Fibroblast of lung (primary cell): ENCODE measurements at regions not wholly inside any gene's neighbourhood (a gene's known extent, or its start where the extent isn't known, plus 50 kb on each side); places are given as distances from the start of the nearest gene placed in this dataset.
A peak's percentile ranks its signal among the peaks of the same experiment; 100 is the strongest.

Experiments used
- DNase-seq, 2 donors: peaks; one replicate each; pipeline versions ENCODE4 v3.0.0 to v3.0.0-alpha.2; 2010; ENCODE audit warnings: low read depth in 2 of 2
- H2AFZ ChIP-seq: 2 replicates; pipeline ENCODE4 v1.5.1; 2012; ENCODE audit warnings: low read length, control low read depth, inconsistent platforms
- H3K27ac ChIP-seq: 2 replicates; pipeline ENCODE4 v1.5.1; 2011; ENCODE audit warnings: low read length, control low read depth; ENCODE audit not compliant: insufficient read depth
- H3K27me3 ChIP-seq: 2 replicates; pipeline ENCODE4 v1.5.1; 2011; ENCODE audit warnings: mild to moderate bottlenecking, low read length; ENCODE audit not compliant: control insufficient read depth, insufficient read depth
- H3K36me3 ChIP-seq: 2 replicates; pipeline ENCODE4 v1.5.1; 2011; ENCODE audit warnings: low read length; ENCODE audit not compliant: control insufficient read depth, insufficient read depth
- H3K4me1 ChIP-seq: 2 replicates; pipeline ENCODE4 v1.5.1; 2011; ENCODE audit warnings: low read length; ENCODE audit not compliant: control insufficient read depth, insufficient read depth; ENCODE audit errors: extremely low read depth
- H3K4me2 ChIP-seq: 2 replicates; pipeline ENCODE4 v1.5.1; 2011; ENCODE audit warnings: low read length, control low read depth; ENCODE audit not compliant: insufficient read depth; ENCODE audit errors: extremely low read depth
- H3K4me3 ChIP-seq, 4 experiments: fragments of 200-600 bp in 1 of 4; sonication (generic) in 1 of 4; replicated peaks in 1 of 4; 2 replicates each; pipeline ENCODE4 v1.5.1; 2011 to 2016; ENCODE audit warnings: low read length in 4 of 4, low read depth in 3 of 4, mild to moderate bottlenecking in 3 of 4, control low read depth in 2 of 4, inconsistent platforms in 1 of 4, mixed read lengths in 1 of 4; ENCODE audit not compliant: insufficient read depth in 1 of 4; ENCODE audit errors: control extremely low read depth in 1 of 4
- H3K79me2 ChIP-seq: 2 replicates; pipeline ENCODE4 v1.5.1; 2012; ENCODE audit warnings: mild to moderate bottlenecking, low read length, inconsistent platforms; ENCODE audit not compliant: control insufficient read depth, insufficient read depth
- H3K9ac ChIP-seq: 2 replicates; pipeline ENCODE4 v1.5.1; 2011; ENCODE audit warnings: mild to moderate bottlenecking, low read length, control low read depth; ENCODE audit not compliant: insufficient read depth
- H3K9me3 ChIP-seq: 2 replicates; pipeline ENCODE4 v1.5.1; 2012; ENCODE audit warnings: low read depth, low read length; ENCODE audit not compliant: control insufficient read depth, insufficient read depth
- H4K20me1 ChIP-seq: 2 replicates; pipeline ENCODE4 v1.5.1; 2011; ENCODE audit warnings: low read length; ENCODE audit not compliant: control insufficient read depth, insufficient read depth; ENCODE audit errors: extremely low read depth
- EZH2 ChIP-seq: IDR thresholded peaks from 2 replicates; pipeline ENCODE4 v1.5.1; 2012; ENCODE audit warnings: low read length, control low read depth, mild to moderate bottlenecking; ENCODE audit errors: missing control alignments
- TF ChIP-seq, protein P1 (sequence below), 2 donors: IDR thresholded peaks in 1 of 2; conservative IDR thresholded peaks in 1 of 2; 1 replicate in 1 of 2; 2 replicates in 1 of 2; pipeline ENCODE4 v1.5.1; 2011 to 2012; ENCODE audit warnings: low read length in 2 of 2, control low read depth in 1 of 2, inconsistent platforms in 1 of 2, low read depth in 1 of 2, mild to moderate bottlenecking in 1 of 2

DNA sequence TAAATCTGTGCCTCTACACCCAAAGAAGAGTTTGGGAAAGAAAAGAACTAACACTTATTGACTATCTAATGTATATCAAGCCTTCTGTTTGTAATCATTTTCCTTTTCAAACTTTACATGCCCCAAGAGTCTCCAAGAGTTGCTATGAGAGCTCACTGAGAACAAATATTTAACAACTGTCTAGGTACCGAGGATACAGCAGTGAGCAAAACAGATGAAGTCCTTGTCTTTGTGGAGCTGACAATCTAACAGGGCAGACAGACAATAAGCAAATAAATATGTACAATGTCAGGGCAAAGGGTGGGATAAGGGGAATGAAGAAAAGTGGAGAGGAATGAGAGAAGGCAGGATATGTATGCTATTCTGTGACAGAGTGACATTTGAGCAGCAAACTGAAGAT lies 64.8 kb upstream of the KSR1 start:
- Histone ChIP-seq H4K20me1 (no peaks in the 10 kb centered on the region), H3K36me3 (no peaks in the 10 kb centered on the region), H3K27ac (no peak overlapping the region), H3K4me2 (no peak overlapping the region), H3K79me2 (no peaks in the 10 kb centered on the region), H3K9ac (no peak overlapping the region), H3K9me3 (no peaks in the 10 kb centered on the region), H3K4me3 (no peak overlapping the region), H2AFZ (no peak overlapping the region), H3K27me3 (no peaks in the 10 kb centered on the region), H3K4me1 (no peaks in the 10 kb centered on the region)
- DNase-seq, result no peak
- TF ChIP-seq EZH2, result no peak
- TF ChIP-seq, protein P1, sequence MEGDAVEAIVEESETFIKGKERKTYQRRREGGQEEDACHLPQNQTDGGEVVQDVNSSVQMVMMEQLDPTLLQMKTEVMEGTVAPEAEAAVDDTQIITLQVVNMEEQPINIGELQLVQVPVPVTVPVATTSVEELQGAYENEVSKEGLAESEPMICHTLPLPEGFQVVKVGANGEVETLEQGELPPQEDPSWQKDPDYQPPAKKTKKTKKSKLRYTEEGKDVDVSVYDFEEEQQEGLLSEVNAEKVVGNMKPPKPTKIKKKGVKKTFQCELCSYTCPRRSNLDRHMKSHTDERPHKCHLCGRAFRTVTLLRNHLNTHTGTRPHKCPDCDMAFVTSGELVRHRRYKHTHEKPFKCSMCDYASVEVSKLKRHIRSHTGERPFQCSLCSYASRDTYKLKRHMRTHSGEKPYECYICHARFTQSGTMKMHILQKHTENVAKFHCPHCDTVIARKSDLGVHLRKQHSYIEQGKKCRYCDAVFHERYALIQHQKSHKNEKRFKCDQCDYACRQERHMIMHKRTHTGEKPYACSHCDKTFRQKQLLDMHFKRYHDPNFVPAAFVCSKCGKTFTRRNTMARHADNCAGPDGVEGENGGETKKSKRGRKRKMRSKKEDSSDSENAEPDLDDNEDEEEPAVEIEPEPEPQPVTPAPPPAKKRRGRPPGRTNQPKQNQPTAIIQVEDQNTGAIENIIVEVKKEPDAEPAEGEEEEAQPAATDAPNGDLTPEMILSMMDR (conservative IDR thresholded peaks at IDR 0.05 in 1 of 2, IDR thresholded peaks at IDR 0.05 in 1 of 2; ENCODE audit: low read depth in 1 of 2, low read length in 2 of 2), result no peak

DNA sequence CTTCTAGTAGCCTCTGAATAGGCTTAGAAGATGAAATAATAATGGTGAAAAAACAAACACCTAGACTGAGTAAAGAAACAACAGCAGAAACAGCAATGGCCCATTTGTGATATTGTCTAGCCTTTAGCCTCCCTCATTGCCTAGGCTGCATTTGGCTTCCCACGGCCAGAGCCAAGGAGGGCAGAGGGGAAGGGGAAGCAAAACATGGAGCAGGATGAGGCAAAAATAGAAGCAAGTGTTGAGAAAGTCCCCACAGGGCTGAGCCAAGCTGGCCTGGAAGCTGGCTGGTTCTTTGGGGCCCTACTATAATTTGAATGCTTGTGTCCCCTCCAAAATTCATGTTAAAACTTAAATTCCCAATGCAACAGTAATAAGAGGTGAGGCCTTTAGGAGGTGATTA lies 60.2 kb upstream of the KSR1 start:
- Histone ChIP-seq H3K9me3 (no peaks in the 10 kb centered on the region), H4K20me1 (no peaks in the 10 kb centered on the region), H3K36me3 (no peaks in the 10 kb centered on the region), H3K9ac (no peak overlapping the region), H3K4me3 (no peak overlapping the region), H3K27me3 (no peaks in the 10 kb centered on the region), H2AFZ (no peak overlapping the region), H3K79me2 (no peaks in the 10 kb centered on the region), H3K4me2 (no peak overlapping the region), H3K27ac (no peak overlapping the region), H3K4me1 (no peaks in the 10 kb centered on the region)
- no peak for TF ChIP-seq EZH2
- TF ChIP-seq, protein P1 (conservative IDR thresholded peaks at IDR 0.05 in 1 of 2, IDR thresholded peaks at IDR 0.05 in 1 of 2; ENCODE audit: low read depth in 1 of 2, low read length in 2 of 2), result no peak
- no peak for DNase-seq

- H3K4me3 ChIP-seq, result no peak overlapping the region
- no peak overlapping the region for H3K4me2 ChIP-seq
- no peaks in the 10 kb centered on the region for H3K36me3 ChIP-seq
- no peaks in the 10 kb centered on the region for H3K9me3 ChIP-seq
- peak; percentile 48 to 59 for DNase-seq
- H4K20me1 ChIP-seq, result no peaks in the 10 kb centered on the region
- no peak overlapping the region for H3K9ac ChIP-seq
- TF ChIP-seq EZH2, result no peak
- TF ChIP-seq, protein P1 (conservative IDR thresholded peaks at IDR 0.05 in 1 of 2, IDR thresholded peaks at IDR 0.05 in 1 of 2; ENCODE audit: low read depth in 1 of 2, low read length in 2 of 2), result no peak
- no peaks in the 10 kb centered on the region for H3K79me2 ChIP-seq
- H3K4me1 ChIP-seq, result no peaks in the 10 kb centered on the region
- no peak overlapping the region for H2AFZ ChIP-seq
- no peaks in the 10 kb centered on the region for H3K27me3 ChIP-seq
- no peak overlapping the region for H3K27ac ChIP-seq
Measured at GRCh38 chr17:27396941-27397340, 59.3 kb upstream of the KSR1 start.
